H1 (cell line): ENCODE measurements at regions not wholly inside any gene's neighbourhood (a gene's known extent, or its start where the extent isn't known, plus 50 kb on each side); places are given as distances from the start of the nearest gene placed in this dataset.

ENCODE experiments used
- CEBPB ChIP-seq: IDR thresholded peaks from 2 replicates; pipeline ENCODE4 v1.6.1; 2012; ENCODE audit warnings: low read depth, low read length
- MAFK ChIP-seq: IDR thresholded peaks from 2 replicates; pipeline ENCODE4 v1.6.1; 2012; ENCODE audit warnings: low read depth, mild to moderate bottlenecking, improper control_type of control experiment, low read length
- TF ChIP-seq, protein P1 (sequence below), 3 experiments: IDR thresholded peaks; 1 replicate in 2 of 3; 2 replicates in 1 of 3; pipeline versions ENCODE4 v1.5.1 to v1.6.1; 2011; ENCODE audit warnings: low read length in 3 of 3, mild to moderate bottlenecking in 3 of 3, inconsistent platforms in 2 of 3, low read depth in 1 of 3, moderate library complexity in 1 of 3; ENCODE audit not compliant: insufficient read depth in 1 of 3; ENCODE audit errors: control extremely low read depth in 1 of 3

DNA sequence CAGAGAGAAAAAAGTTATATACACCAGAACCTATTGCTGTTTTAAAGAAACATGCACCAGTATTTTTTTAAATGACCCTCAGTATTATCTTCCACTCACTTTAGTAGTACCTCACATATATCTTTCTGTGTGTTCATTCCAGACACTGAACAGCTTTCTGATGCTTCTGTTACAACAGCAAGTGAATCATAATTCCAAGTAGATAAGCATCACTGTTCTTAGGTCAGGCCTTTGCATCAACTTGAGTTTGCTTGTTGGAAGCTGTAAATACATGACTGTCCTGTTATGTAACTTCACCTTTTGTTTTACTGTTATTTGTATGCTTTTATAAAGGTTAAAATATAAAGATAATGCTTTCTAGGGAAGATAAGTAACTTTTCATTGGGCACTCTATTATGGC lies 184.4 kb downstream of the ISL1 start (continued):
- TF ChIP-seq, protein P1, sequence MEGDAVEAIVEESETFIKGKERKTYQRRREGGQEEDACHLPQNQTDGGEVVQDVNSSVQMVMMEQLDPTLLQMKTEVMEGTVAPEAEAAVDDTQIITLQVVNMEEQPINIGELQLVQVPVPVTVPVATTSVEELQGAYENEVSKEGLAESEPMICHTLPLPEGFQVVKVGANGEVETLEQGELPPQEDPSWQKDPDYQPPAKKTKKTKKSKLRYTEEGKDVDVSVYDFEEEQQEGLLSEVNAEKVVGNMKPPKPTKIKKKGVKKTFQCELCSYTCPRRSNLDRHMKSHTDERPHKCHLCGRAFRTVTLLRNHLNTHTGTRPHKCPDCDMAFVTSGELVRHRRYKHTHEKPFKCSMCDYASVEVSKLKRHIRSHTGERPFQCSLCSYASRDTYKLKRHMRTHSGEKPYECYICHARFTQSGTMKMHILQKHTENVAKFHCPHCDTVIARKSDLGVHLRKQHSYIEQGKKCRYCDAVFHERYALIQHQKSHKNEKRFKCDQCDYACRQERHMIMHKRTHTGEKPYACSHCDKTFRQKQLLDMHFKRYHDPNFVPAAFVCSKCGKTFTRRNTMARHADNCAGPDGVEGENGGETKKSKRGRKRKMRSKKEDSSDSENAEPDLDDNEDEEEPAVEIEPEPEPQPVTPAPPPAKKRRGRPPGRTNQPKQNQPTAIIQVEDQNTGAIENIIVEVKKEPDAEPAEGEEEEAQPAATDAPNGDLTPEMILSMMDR (IDR thresholded peaks at IDR 0.05; ENCODE audit: control extremely low read depth in 1 of 3, insufficient read depth in 1 of 3, low read depth in 1 of 3, low read length in 3 of 3), result no peak
- no peak for TF ChIP-seq CEBPB
- no peak for TF ChIP-seq MAFK
